CD4-positive, alpha-beta memory T cell (primary cell): ENCODE measurements at regions not wholly inside any gene's neighbourhood (a gene's known extent, or its start where the extent isn't known, plus 50 kb on each side); places are given as distances from the start of the nearest gene placed in this dataset.

Experiments used
- CTCF ChIA-PET: fragments of 350-600 bp; sonication (Branson Sonifier 250); formaldehyde crosslinking; loops from one replicate; lab custom pipeline; 2021; ENCODE audit warnings: inconsistent platforms; ENCODE audit not compliant: partially characterized antibody; lab: Charles Lee
- POLR2A ChIA-PET: fragments of 350-600 bp; sonication (Branson Sonifier 250); formaldehyde crosslinking; loops from one replicate; lab custom pipeline; 2021; ENCODE audit not compliant: partially characterized antibody; lab: Charles Lee
- DNase-seq, 5 donors: peaks; one replicate each; pipeline versions ENCODE4 v3.0.0 to v3.0.0-alpha.2; 2020 to 2022; ENCODE audit warnings: mixed read lengths in 1 of 5
- H3K27ac ChIP-seq: one replicate; pipeline ENCODE4 v1.7.0; 2013; ENCODE audit warnings: low read depth, low read length
- H3K27me3 ChIP-seq: 2 replicates; pipeline ENCODE4 v1.7.0; 2013; ENCODE audit warnings: mild to moderate bottlenecking, low read length, moderate library complexity; ENCODE audit not compliant: insufficient read depth
- H3K36me3 ChIP-seq: 2 replicates; pipeline ENCODE4 v1.7.0; 2013; ENCODE audit warnings: mild to moderate bottlenecking, low read length, moderate library complexity; ENCODE audit not compliant: insufficient read depth
- H3K4me1 ChIP-seq: 2 replicates; pipeline ENCODE4 v1.7.0; 2013; ENCODE audit warnings: mild to moderate bottlenecking, low read length, moderate library complexity; ENCODE audit not compliant: insufficient read depth
- H3K4me3 ChIP-seq, 2 donors: one replicate each; pipeline ENCODE4 v1.7.0; 2013; ENCODE audit warnings: low read length in 2 of 2, mild to moderate bottlenecking in 1 of 2
- H3K9me3 ChIP-seq, 2 donors: one replicate each; pipeline ENCODE4 v1.7.0; 2013; ENCODE audit warnings: low read length in 2 of 2, control low read depth in 1 of 2; ENCODE audit not compliant: control insufficient read depth in 1 of 2
- H3K27ac Mint-ChIP-seq, 7 donors: one replicate each; pipeline ENCODE4 v1.8.0; 2020 to 2021; ENCODE audit warnings: mixed read lengths in 7 of 7, mild to moderate bottlenecking in 6 of 7, inconsistent platforms in 3 of 7, moderate library complexity in 3 of 7
- H3K27me3 Mint-ChIP-seq, 2 donors: one replicate each; pipeline ENCODE4 v1.8.0; 2020 to 2021; ENCODE audit warnings: mixed read lengths in 2 of 2
- H3K36me3 Mint-ChIP-seq, 2 donors: one replicate each; pipeline ENCODE4 v1.8.0; 2020 to 2021; ENCODE audit warnings: mixed read lengths in 2 of 2, inconsistent platforms in 1 of 2, mild to moderate bottlenecking in 1 of 2
- H3K4me1 Mint-ChIP-seq, 4 donors: one replicate each; pipeline ENCODE4 v1.8.0; 2020 to 2021; ENCODE audit warnings: mixed read lengths in 4 of 4, mild to moderate bottlenecking in 1 of 4
- H3K4me3 Mint-ChIP-seq, 8 donors: one replicate each; pipeline ENCODE4 v1.8.0; 2020 to 2021; ENCODE audit warnings: mixed read lengths in 8 of 8, mild to moderate bottlenecking in 7 of 8, moderate library complexity in 6 of 8, inconsistent platforms in 3 of 8
- H3K9me3 Mint-ChIP-seq, 8 donors: one replicate each; pipeline ENCODE4 v1.8.0; 2020 to 2021; ENCODE audit warnings: mixed read lengths in 8 of 8, mild to moderate bottlenecking in 5 of 8, inconsistent platforms in 3 of 8, moderate library complexity in 1 of 8
- intact Hi-C: fragments of 100-400 bp; cut with micrococcal nuclease; formaldehyde crosslinking; loops from one replicate; pipeline ENCODE4 v1.15.1; 2023

GRCh38 chr7:144941127-144941526 lies 105.3 kb upstream of the TPK1 start:
- ChIA-PET POLR2A (no interaction called here), CTCF (interaction anchor here (1.0 to 1.2 kb wide), 2 partner anchors 49 to 105 kb away, joined by 3 read pairs; partner anchors contain the start of gene TPK1)
- no peak overlapping the region for H3K4me3 ChIP-seq
- H3K4me1 Mint-ChIP-seq: peaks cover 0 to 5% (median under 1%) of the 10 kb centered on the region in 4 donors
- no peak for DNase-seq
- no peaks in the 10 kb centered on the region for H3K9me3 ChIP-seq
- intact Hi-C loops: no loop called here
- no peaks in the 10 kb centered on the region for H3K36me3 Mint-ChIP-seq
- no peak overlapping the region for H3K27ac Mint-ChIP-seq
- no peaks in the 10 kb centered on the region for H3K4me1 ChIP-seq
- peaks cover 0 to 3% (median 0%) of the 10 kb centered on the region in 8 donors for H3K9me3 Mint-ChIP-seq
- peaks cover 3 to 4% of the 10 kb centered on the region in 2 donors for H3K27me3 Mint-ChIP-seq
- no peaks in the 10 kb centered on the region for H3K36me3 ChIP-seq
- H3K27ac ChIP-seq: no peak overlapping the region
- no peaks in the 10 kb centered on the region for H3K27me3 ChIP-seq
- H3K4me3 Mint-ChIP-seq: no peak overlapping the region

GRCh38 chr7:144937199-144937598 lies 101.3 kb upstream of the TPK1 start:
- H3K9me3 Mint-ChIP-seq: peaks cover 0 to 10% (median 4%) of the 10 kb centered on the region in 8 donors
- Histone ChIP-seq H3K36me3 (no peaks in the 10 kb centered on the region), H3K9me3 (no peaks in the 10 kb centered on the region), H3K27ac (no peak overlapping the region), H3K4me3 (no peak overlapping the region), H3K4me1 (no peaks in the 10 kb centered on the region), H3K27me3 (no peaks in the 10 kb centered on the region)
- peaks cover 4 to 6% of the 10 kb centered on the region in 2 donors for H3K27me3 Mint-ChIP-seq
- no peaks in the 10 kb centered on the region for H3K36me3 Mint-ChIP-seq
- intact Hi-C loops: no loop called here
- no peak for DNase-seq
- peaks cover 0 to 5% (median under 1%) of the 10 kb centered on the region in 4 donors for H3K4me1 Mint-ChIP-seq
- CTCF ChIA-PET: no interaction called here
- POLR2A ChIA-PET: no interaction called here
- H3K4me3 Mint-ChIP-seq: no peak overlapping the region
- no peak overlapping the region for H3K27ac Mint-ChIP-seq

DNA sequence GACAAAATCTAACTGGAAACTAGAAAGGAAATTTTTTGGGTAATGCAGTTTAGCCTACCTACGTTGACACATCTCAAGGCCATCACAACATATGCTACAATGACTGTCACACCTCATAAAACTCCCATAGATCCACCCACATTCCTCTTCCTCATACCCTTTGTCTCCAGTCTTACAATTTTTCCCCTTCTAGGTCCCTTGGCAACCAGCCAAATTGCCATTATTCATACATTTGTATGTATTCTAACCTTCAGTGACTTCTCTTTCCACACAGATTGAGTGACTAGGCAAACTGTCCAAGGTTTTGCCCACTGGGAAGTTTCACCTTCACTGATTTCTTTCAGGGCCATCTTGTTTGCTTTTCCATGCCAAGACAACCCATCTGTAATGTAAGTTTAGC lies 100.5 kb upstream of the TPK1 start:
- intact Hi-C loops: no loop called here
- Mint-ChIP-seq H3K27me3 (peaks cover 4 to 6% of the 10 kb centered on the region in 2 donors), H3K4me3 (no peak overlapping the region), H3K4me1 (peaks cover 0 to 5% (median under 1%) of the 10 kb centered on the region in 4 donors), H3K27ac (no peak overlapping the region), H3K9me3 (peaks cover 0 to 10% (median 4%) of the 10 kb centered on the region in 8 donors), H3K36me3 (no peaks in the 10 kb centered on the region)
- no peaks in the 10 kb centered on the region for H3K4me1 ChIP-seq
- ChIA-PET CTCF (no interaction called here), POLR2A (no interaction called here)
- H3K4me3 ChIP-seq: no peak overlapping the region
- H3K27me3 ChIP-seq: no peaks in the 10 kb centered on the region
- H3K36me3 ChIP-seq: no peaks in the 10 kb centered on the region
- H3K27ac ChIP-seq: no peak overlapping the region
- DNase-seq: no peak
- no peaks in the 10 kb centered on the region for H3K9me3 ChIP-seq

GRCh38 chr7:144910411-144910810 lies 74.6 kb upstream of the TPK1 start:
- Histone ChIP-seq H3K9me3 (no peaks in the 10 kb centered on the region), H3K4me3 (no peak overlapping the region), H3K27ac (no peak overlapping the region), H3K27me3 (no peaks in the 10 kb centered on the region), H3K4me1 (no peaks in the 10 kb centered on the region), H3K36me3 (no peaks in the 10 kb centered on the region)
- ChIA-PET CTCF (interaction anchor here (1.1 kb wide), 1 partner anchor 124 kb away, joined by 4 read pairs; no protein-coding TSS in a partner anchor), POLR2A (no interaction called here)
- Mint-ChIP-seq H3K27me3 (peaks cover 0 to 2% of the 10 kb centered on the region in 2 donors), H3K36me3 (no peaks in the 10 kb centered on the region), H3K27ac (no peak overlapping the region), H3K9me3 (peaks cover 0 to 2% (median 0%) of the 10 kb centered on the region in 8 donors), H3K4me3 (no peak overlapping the region), H3K4me1 (peaks cover 5 to 13% (median 8%) of the 10 kb centered on the region in 4 donors)
- intact Hi-C loops: no loop called here
- no peak for DNase-seq

DNA sequence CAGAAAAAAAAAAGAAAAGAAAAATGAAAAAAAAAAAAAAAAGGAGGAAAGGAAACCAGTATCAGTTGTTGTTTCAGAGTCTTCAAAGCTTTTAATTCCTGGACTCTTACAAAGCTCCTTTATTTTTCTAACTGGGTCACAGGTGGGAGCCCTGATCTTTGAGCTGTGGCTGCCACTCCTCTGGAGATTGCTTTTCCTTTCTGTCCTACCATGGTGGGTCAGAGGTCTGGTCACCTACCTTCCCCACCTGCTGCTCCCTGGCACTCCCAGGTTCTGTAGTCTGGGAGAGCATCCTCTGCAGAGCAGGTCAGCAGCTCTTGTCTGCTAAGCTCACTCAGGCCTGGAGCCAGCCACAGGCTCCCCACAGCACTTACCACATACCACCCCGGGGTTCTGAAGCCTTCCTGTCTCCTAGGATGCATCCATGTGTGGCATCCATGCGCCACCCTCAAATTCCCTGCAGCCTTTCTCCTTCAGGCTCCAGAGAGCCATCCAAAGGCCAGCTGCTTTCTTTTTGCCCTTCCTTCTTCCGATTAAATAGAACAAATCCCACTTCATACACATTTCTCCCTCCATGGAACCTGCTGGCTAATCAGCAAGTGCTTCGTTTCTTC lies 73.2 kb upstream of the TPK1 start:
- Histone ChIP-seq H3K27ac (no peak overlapping the region), H3K36me3 (no peaks in the 10 kb centered on the region), H3K9me3 (no peaks in the 10 kb centered on the region), H3K27me3 (no peaks in the 10 kb centered on the region), H3K4me1 (no peaks in the 10 kb centered on the region), H3K4me3 (no peak overlapping the region)
- Mint-ChIP-seq H3K36me3 (no peaks in the 10 kb centered on the region), H3K27ac (no peak overlapping the region), H3K27me3 (peaks cover 0 to 4% of the 10 kb centered on the region in 2 donors), H3K9me3 (peaks cover 0 to 2% (median 0%) of the 10 kb centered on the region in 8 donors), H3K4me1 (peaks cover 5 to 13% (median 8%) of the 10 kb centered on the region in 4 donors), H3K4me3 (no peak overlapping the region)
- intact Hi-C loops: no loop called here
- ChIA-PET POLR2A (no interaction called here), CTCF (interaction anchor here (0.6 to 1.1 kb wide), 4 partner anchors 70 to 344 kb away, joined by 3 to 5 read pairs (median 4); no protein-coding TSS in a partner anchor)
- no peak for DNase-seq

GRCh38 chr7:144908324-144908723 lies 72.5 kb upstream of the TPK1 start:
- Mint-ChIP-seq H3K27ac (peak overlapping the region in 3 of 7 donors; percentile 45 to 80 (median 54)), H3K4me3 (no peak overlapping the region), H3K9me3 (peaks cover 0 to 2% (median 0%) of the 10 kb centered on the region in 8 donors), H3K27me3 (peaks cover 1 to 4% of the 10 kb centered on the region in 2 donors), H3K36me3 (no peaks in the 10 kb centered on the region), H3K4me1 (peaks cover 5 to 13% (median 8%) of the 10 kb centered on the region in 4 donors)
- no peaks in the 10 kb centered on the region for H3K9me3 ChIP-seq
- H3K36me3 ChIP-seq: no peaks in the 10 kb centered on the region
- CTCF ChIA-PET: interaction anchor here (0.6 to 1.0 kb wide), 2 partner anchors 71 to 345 kb away, joined by 3 to 5 read pairs; no protein-coding TSS in a partner anchor
- POLR2A ChIA-PET: no interaction called here
- H3K27ac ChIP-seq: no peak overlapping the region
- DNase-seq: no peak
- H3K4me3 ChIP-seq: no peak overlapping the region
- intact Hi-C loops: no loop called here
- H3K4me1 ChIP-seq: no peaks in the 10 kb centered on the region
- H3K27me3 ChIP-seq: no peaks in the 10 kb centered on the region

DNA sequence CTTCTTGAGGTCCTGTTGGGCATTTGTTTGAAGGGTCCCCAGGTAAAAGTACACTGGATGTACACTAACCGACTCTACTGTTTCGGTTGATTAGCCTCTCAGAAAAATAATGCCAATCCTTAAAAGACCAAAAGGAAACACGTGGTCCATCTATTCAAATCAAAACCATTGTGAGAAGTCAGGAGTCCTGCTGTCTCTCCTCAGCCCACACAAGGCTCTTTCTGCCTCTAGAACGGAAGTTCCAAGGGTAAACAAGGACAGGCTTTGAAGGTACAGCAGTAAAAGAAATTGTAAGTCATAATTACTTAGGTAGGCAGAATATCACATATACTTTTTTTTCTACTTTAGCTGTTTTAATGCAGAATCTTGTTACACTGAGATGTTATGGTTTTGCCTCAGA lies 71.7 kb upstream of the TPK1 start:
- CTCF ChIA-PET: no interaction called here
- POLR2A ChIA-PET: no interaction called here
- intact Hi-C loops: no loop called here
- Histone ChIP-seq H3K4me1 (no peaks in the 10 kb centered on the region), H3K4me3 (no peak overlapping the region), H3K27ac (no peak overlapping the region), H3K27me3 (no peaks in the 10 kb centered on the region), H3K36me3 (no peaks in the 10 kb centered on the region), H3K9me3 (no peaks in the 10 kb centered on the region)
- H3K9me3 Mint-ChIP-seq: peaks cover 0 to 2% (median 0%) of the 10 kb centered on the region in 8 donors
- DNase-seq: no peak
- peaks cover 5 to 13% (median 8%) of the 10 kb centered on the region in 4 donors for H3K4me1 Mint-ChIP-seq
- no peaks in the 10 kb centered on the region for H3K36me3 Mint-ChIP-seq
- H3K27me3 Mint-ChIP-seq: peaks cover 1 to 4% of the 10 kb centered on the region in 2 donors
- peak overlapping the region in 1 of 8 donors; percentile 22 for H3K4me3 Mint-ChIP-seq
- peak overlapping the region in 1 of 7 donors; percentile 17 for H3K27ac Mint-ChIP-seq
